M059J (cell line): ENCODE measurements at regions not wholly inside any gene's neighbourhood (a gene's known extent, or its start where the extent isn't known, plus 50 kb on each side); places are given as distances from the start of the nearest gene placed in this dataset.

Source experiments
- DNase-seq: peaks from one replicate; pipeline ENCODE4 v3.0.0-alpha.2; 2012; ENCODE audit warnings: low read depth

- no peak for DNase-seq
Observed at GRCh38 chr14:49527221-49527620, 59.0 kb downstream of the RPS29 start.

GRCh38 chr14:49526101-49526500 lies 60.1 kb downstream of the RPS29 start:
- DNase-seq, result no peak

GRCh38 chr14:49516286-49516685 lies 69.9 kb downstream of the RPS29 start:
- no peak for DNase-seq

DNA sequence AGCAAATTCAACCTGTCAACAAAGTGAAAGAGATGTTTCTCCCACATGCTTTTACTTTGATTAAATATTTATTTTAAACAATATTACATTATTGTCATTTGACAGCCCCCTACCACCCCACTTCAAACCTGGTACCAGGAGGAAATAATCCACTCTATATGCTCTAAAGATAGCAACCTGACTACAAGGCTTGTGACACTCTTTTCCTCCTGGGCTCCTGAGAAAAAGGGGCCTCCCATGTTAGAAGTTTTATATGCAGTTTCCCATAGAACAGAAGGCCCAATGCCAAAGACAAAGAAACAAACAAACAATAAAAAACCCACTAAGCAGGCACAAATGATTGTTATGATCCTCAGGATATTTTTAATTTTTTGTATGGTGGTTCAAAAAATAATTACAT lies 73.6 kb downstream of the RPS29 start:
- DNase-seq, result no peak

- DNase-seq, result peak; percentile 86
Observed at GRCh38 chr14:49512147-49512551, 74.0 kb downstream of the RPS29 start.

DNA sequence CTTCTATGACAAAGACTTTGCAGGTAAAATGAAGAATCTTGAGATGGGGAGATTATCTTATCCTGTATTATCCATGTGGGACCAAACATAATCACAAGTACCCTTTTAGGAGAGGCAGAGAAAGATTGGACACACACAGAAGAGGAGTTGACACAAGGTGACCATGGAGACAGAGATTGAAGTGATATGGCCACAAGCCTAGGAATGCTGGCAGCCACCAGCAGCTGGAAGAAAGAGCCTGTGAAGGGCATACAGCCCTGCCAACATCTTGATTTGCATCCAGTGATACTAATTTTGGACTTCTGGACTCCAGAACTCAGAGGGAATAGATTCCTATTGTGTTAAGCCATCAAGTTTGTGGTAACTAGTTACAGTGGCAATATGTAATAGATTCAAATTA lies 78.1 kb downstream of the RPS29 start:
- DNase-seq, result peak; percentile 32

GRCh38 chr14:49506650-49507049 lies 79.5 kb downstream of the RPS29 start:
- DNase-seq, result no peak

GRCh38 chr14:49505041-49505766 lies 81.0 kb downstream of the RPS29 start:
- peak; percentile 57 for DNase-seq

DNA sequence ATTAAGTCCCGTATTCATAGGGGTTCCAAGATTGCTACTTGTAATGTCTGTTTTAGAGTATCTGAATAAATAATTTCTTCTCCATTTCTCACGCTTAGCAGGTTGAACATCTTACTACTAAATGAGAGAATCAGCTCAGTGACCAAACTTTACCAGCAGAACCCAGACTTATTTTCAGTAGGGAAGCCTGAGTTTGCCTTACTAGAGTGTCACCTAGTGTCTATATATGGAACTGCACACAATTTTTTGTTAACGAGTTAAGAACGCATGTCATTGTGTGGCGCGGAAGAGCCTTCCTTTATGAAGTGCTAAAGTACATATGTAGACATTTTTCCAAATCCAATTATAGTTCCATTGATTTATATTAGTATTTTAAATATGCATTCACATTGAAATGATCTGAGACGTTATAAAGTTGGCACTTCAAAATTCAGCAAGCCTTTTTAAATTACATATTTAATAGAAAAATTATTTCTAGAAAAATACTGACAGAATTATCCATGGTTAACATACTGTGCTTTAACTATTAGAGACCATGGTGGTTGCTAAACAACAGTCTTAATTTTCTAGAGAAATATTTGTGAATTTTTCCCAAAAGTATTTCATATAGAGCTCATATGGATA lies 88.3 kb downstream of the RPS29 start:
- peak; percentile 66 for DNase-seq

- no peak for DNase-seq
Observed at GRCh38 chr14:49497267-49497666, 88.9 kb downstream of the RPS29 start.

- DNase-seq, result no peak
Observed at GRCh38 chr14:49494836-49495235, 91.3 kb downstream of the RPS29 start.

- no peak for DNase-seq
Observed at GRCh38 chr14:49493557-49493956, 92.6 kb downstream of the RPS29 start.

GRCh38 chr14:49492151-49492550 lies 94.0 kb downstream of the RPS29 start:
- peak; percentile 4 for DNase-seq

GRCh38 chr14:49489341-49489740 lies 96.8 kb downstream of the RPS29 start:
- no peak for DNase-seq

GRCh38 chr14:49487238-49487637 lies 98.9 kb downstream of the RPS29 start:
- DNase-seq, result no peak

DNA sequence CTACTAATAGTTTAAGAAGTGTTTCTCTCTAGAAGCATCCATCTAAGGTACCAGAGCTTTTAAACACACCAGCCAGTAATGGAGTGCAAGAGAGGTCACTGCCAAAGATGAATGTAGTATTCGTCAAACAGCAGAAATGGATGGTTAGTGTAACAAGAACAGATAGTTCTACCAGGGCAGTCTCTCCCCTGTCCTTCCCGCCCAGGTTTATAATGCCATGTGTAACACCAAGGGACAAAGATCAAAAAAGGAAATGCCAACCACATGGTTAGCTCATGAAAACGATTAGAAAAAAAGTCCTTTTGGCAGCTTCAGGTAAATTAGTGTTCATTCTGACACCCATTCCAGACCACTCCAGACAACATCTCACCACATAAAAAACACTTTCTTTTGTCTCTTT lies 100.9 kb downstream of the RPS29 start:
- no peak for DNase-seq

DNA sequence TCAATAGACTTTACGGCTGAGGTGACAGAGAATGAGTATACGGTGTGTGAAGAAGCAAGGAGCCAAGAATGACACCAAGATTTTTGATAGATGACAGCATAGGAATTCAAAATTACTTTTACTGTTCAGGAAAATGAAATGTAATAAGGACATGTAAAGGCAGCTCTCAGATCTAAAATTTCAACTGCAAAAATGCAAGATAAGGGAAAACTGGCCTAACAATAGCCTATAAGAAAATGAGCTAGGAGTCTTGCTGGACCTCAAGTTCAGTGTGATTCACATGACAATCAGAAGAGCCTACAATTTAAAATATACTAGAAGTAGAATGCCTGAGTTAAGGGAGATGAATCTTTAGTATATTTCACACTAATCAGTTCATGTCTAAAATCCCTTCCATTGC lies 102.0 kb downstream of the RPS29 start:
- DNase-seq, result no peak

DNA sequence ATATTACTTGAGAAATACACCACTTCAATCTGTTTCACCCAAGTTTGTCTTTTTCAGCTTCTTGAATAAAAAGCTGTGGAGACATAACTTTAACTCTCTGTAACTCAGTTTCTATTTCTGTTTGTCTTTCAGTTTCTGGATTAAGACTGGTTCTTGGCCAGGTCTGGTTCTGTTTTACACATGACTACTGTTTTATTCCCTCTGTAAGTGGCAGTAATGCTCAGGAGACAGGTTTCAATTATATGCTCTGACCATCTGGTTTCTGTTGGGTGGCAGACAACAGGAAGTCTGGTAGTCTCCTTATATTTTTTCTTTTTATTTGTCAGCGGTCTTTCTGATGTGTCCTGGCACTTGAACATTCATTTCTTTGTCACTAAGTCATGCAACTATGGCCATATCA lies 102.9 kb downstream of the RPS29 start:
- no peak for DNase-seq

DNA sequence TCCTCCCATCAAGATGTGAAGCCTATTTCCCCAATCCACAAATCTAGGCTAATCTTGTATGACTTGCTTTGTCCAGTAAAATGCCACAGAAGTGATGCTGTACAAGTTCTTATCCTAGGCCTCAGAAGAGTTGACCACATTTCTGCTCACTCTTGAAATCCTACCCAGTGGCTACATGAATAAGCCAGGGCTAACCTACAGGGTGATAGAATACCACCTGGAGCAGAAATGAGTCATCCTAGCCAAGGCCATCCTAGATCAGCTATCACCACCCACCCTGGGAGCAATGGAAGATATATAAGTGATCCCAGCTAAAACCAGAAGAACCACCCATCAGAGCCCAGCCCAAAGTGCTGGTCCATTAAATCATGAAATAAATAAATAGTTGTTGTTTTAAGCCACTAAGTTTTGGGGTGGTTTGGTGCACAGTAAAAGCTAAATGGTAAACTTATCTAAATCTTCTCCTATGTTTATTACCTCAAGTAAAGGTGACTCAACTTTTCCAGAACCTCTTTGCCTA lies 105.1 kb downstream of the RPS29 start:
- peak; percentile 2 for DNase-seq

GRCh38 chr14:49480053-49480760 lies 106.0 kb downstream of the RPS29 start:
- DNase-seq, result no peak

DNA sequence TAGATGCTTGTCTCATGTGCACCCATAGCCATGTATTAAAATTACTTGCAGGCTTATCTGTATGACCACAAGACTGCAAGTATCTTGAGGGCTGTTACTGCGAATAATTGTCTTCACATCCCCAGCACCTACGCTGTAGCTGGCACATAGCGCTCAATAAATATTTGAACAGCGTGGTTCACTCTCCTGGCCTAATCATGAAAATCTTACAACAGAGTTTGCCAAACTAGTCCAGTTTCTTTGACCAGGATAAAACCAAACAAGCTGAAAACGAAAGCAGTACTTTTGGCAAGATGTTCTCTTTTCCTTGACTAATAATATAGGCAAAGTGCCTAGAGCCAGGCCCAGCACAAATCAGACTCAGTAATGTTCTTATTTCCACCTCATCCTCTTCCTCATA lies 106.7 kb downstream of the RPS29 start:
- DNase-seq, result peak; percentile 4

DNA sequence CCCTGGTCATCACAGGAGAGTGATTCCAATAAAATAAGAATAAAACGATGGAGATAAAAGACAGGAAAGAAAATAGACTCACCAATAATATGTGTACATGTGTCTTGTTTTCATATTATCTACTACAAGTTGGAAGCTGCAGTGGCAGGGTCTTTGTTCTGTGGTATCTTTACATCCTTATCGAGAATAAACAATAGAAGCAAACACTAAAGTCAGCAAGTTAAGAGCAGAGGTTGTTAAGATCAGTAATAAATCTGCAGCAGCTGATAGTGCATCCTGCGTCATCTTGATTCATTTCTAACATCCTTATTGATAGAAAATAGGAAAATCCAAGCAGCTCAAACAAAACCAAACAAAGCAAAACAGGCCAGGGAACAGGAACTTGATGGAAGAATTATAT lies 107.4 kb downstream of the RPS29 start:
- no peak for DNase-seq

- DNase-seq, result no peak
Observed at GRCh38 chr14:49467091-49467490, 119.1 kb downstream of the RPS29 start.
